Neural crest cell (in vitro differentiated cells): ENCODE measurements at regions not wholly inside any gene's neighbourhood (a gene's known extent, or its start where the extent isn't known, plus 50 kb on each side); places are given as distances from the start of the nearest gene placed in this dataset.
A peak's percentile ranks its signal among the peaks of the same experiment; 100 is the strongest.

Source experiments
- DNase-seq: peaks from one replicate; pipeline ENCODE4 v3.0.0; 2021; ENCODE audit warnings: low read depth, mixed read lengths, low spot score
- H3K27ac Mint-ChIP-seq: one replicate; pipeline ENCODE4 v1.8.0; 2021; ENCODE audit warnings: mild to moderate bottlenecking, mixed read lengths; ENCODE audit not compliant: unreplicated experiment
- H3K27me3 Mint-ChIP-seq: 2 replicates; pipeline ENCODE4 v1.8.0; 2021; ENCODE audit warnings: low read depth, mild to moderate bottlenecking, mixed read lengths
- H3K36me3 Mint-ChIP-seq: 2 replicates; pipeline ENCODE4 v1.8.0; 2021; ENCODE audit warnings: low read depth, mild to moderate bottlenecking, mixed read lengths
- H3K4me1 Mint-ChIP-seq: 2 replicates; pipeline ENCODE4 v1.8.0; 2021; ENCODE audit warnings: mixed read lengths
- H3K4me3 Mint-ChIP-seq: one replicate; pipeline ENCODE4 v1.8.0; 2021; ENCODE audit warnings: mild to moderate bottlenecking, mixed read lengths
- H3K9me3 Mint-ChIP-seq: 2 replicates; pipeline ENCODE4 v1.8.0; 2021; ENCODE audit warnings: mixed read lengths
- CTCF ChIP-seq: fragments of 200-600 bp; sonication (generic); conservative IDR thresholded peaks from 2 replicates; pipeline ENCODE4 v1.5.0; 2021; ENCODE audit warnings: antibody characterized with exemption, mild to moderate bottlenecking

- Mint-ChIP-seq H3K27ac (no peak overlapping the region), H3K36me3 (peaks cover 2% of the 10 kb centered on the region), H3K9me3 (no peaks in the 10 kb centered on the region), H3K4me1 (no peaks in the 10 kb centered on the region), H3K4me3 (no peak overlapping the region), H3K27me3 (peaks cover 71% of the 10 kb centered on the region)
- no peak for DNase-seq
- TF ChIP-seq CTCF = no peak
These were observed 56.6 kb downstream of the HLA-G start for GRCh38 chr6:29884261-29884660.

GRCh38 chr6:29886701-29887100, 55.6 kb upstream of the HLA-A start:
- Mint-ChIP-seq H3K27ac (no peak overlapping the region), H3K4me3 (peak overlapping the region; percentile 64), H3K9me3 (no peaks in the 10 kb centered on the region), H3K36me3 (peaks cover 2% of the 10 kb centered on the region), H3K27me3 (peaks cover 88% of the 10 kb centered on the region), H3K4me1 (no peaks in the 10 kb centered on the region)
- TF ChIP-seq CTCF = no peak
- DNase-seq = no peak

- no peak for DNase-seq
- H3K36me3 Mint-ChIP-seq = no peaks in the 10 kb centered on the region
- H3K4me3 Mint-ChIP-seq = peak overlapping the region; percentile 44
- H3K27ac Mint-ChIP-seq = no peak overlapping the region
- H3K27me3 Mint-ChIP-seq = peaks cover 88% of the 10 kb centered on the region
- no peak for TF ChIP-seq CTCF
- H3K9me3 Mint-ChIP-seq = no peaks in the 10 kb centered on the region
- no peaks in the 10 kb centered on the region for H3K4me1 Mint-ChIP-seq
These were observed 55.0 kb upstream of the HLA-A start for GRCh38 chr6:29887330-29887818.

GRCh38 chr6:29887819-29888776, 54.2 kb upstream of the HLA-A start:
- peaks cover 87% of the 10 kb centered on the region for H3K27me3 Mint-ChIP-seq
- no peaks in the 10 kb centered on the region for H3K36me3 Mint-ChIP-seq
- no peak for TF ChIP-seq CTCF
- peak; percentile 12 for DNase-seq
- H3K27ac Mint-ChIP-seq = no peak overlapping the region
- no peaks in the 10 kb centered on the region for H3K4me1 Mint-ChIP-seq
- no peaks in the 10 kb centered on the region for H3K9me3 Mint-ChIP-seq
- H3K4me3 Mint-ChIP-seq = peak overlapping the region; percentile 64
